ENCODE measurements at regions not wholly inside any gene's neighbourhood (a gene's known extent, or its start where the extent isn't known, plus 50 kb on each side); places are given as distances from the start of the nearest gene placed in this dataset.
A peak's percentile ranks its signal among the peaks of the same experiment; 100 is the strongest.

DNA sequence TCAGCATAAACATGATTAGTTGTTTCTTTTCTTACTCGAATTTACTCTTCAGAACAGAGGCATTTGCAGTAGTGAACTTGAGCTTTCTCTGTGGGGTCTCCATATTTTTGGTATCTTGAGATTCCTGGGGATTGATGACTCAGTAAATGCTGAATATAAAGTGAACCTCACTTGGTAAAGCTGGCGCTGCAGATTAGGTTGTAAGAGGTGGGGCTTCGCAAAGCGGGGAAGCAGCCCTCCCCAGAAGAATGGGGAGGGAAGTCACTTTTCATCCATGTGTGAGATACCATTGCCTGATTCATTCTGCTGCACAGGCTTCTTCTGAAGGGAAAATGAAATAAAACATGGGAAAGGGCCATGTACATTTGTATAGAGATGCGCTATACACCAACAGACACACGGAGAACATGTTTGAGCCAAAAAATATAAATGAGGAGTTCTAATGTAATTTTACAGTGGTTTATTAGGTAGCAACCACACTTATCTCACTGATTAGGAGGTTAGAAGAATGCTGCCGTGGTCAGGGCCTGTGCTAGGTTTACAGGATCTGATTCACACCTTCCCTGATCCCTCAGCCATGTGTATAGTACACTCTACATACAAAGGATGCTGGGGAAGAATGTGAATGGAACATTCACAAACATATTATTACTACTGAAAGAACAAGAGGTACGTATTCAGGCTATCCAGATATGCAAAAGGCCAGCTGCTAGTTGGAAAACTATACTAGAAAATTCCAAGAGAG is 63.5 kb downstream of the DNTTIP2 start:
- DNase-seq (ENCODE audit: low spot score) = no peak

DNA sequence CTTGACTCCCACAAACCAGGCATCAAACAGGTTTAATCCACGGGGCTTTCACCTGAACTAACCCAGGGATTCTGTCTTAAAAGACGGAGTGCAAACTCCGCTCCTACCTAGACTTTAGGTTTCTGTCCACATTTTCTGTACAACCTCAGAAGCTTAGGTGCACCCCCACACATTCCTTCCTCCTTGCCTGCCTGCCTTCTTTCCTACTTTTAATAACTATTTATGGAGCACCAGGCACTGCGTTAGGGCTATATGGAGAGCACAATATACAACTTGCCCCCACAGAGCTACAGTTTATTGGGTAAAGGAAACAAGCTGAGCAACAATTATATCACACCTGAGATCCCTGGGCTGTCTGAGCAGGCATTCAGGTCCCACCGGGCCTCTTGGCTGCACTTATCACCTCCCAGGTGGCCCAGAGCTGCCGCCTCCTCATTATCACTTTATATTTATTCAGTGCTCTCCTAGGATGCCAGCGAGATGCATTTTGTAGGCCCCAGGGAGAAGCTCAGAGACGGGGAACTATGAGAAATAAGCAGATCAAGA is 64.1 kb downstream of the DNTTIP2 start:
- DNase-seq (ENCODE audit: low spot score) = no peak

DNA sequence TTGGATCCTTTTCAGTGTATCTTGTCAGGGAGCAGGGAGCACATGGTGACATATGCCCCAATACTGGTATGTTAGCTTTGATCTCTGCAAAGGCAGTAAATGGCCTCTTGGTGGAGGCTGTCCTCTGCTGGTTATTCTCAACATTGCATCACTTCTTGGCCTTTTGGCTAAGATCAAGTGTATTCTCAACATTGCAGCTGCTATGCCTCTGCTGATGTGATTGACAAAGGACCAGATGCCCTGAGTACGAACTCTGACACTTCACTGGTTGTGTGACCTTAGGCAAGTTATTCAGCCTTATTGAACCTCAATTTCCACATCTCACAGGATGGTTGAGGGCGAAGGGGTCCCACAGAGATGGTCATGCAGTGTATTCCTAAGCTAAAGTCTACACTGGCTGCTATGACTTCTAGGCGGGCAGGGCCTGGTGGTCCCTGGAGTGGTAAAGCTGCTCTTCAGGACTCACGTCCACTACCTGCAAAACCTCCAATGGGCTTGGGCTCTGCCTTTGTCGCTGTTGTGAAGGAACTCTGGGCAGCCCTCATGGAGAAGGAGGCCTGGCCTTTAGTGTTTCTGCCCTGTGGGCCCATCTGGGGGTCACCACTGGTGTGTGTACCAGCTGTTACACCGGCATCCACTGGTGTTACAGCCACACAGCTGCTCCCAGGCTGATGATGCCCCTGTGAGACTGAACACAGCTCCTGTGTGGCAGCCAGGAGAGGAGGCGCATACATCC is 64.8 kb downstream of the DNTTIP2 start:
- DNase-seq (ENCODE audit: low spot score) = peak; percentile 66

DNA sequence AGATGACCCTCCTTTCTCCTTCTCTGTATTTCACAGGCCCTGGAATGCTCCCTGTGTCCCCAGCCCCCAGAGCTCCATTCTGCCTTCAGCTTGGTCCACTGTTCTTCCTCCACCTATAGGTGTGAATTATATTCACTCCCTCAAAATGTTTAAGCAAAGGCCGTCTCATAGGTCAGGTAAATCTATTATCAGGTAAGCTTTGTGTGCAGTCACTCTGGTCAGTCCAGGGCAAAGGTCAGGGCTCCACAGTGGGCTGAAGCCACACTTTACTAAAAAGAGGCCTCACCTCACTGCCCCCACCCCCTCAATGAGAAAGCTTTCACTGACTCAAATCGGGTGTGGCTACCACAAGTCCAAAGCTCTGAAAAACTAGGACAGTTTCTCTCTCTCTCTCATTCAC is 65.9 kb downstream of the DNTTIP2 start:
- DNase-seq (ENCODE audit: low spot score) = no peak

DNA sequence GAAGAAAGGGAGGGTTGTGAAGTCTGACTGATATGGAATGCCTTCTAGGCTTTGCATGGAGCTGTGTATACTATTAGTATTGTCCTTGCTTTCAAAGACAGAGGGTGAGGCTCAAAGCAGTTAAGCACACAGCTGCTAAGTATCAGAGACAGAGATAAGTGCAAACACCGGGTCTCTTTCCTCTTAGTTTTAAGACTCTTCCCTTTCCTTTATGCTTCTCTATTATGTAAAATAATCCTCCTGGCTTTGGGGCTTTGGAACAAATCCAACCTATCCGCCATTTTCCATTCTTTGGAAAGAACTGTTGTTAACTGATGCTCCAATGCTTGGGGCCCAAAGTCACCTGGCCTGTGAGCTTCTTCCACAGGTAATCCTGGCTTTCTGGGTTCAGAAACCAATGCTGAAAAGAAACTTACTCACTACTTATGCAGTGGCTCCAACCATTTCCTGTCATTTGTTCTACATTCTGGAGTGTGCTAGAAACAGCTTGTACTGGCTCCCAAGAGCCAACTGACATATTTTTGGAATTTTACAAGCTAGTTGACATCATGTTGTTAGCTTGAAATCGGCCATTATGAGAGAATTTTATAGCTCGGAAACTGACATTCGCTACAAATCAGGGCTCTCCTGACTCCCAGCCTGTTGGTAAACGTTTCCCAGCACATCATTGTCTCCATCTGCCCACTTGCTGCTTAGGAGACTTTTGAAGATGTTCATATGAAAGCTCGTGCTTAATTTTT is 67.5 kb downstream of the DNTTIP2 start:
- no peak for DNase-seq (ENCODE audit: low spot score)

DNA sequence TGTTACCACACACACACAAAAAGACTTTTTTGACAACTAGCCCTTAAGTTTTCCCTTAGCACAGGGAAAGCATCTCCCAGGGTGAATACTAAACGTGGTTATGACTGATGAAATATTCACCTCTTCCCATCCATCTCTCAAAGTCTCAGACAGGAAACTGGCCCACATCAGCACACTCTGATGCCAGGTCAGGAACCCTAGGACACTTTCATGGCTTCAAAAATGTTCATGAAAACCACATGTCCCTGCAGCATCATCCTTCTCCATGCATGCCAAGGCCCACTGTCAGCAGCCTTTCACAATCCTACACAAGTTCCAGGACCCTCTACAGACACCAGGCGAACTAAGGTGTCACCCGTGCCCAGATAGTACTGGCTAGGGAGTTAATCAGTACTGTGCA is 68.7 kb downstream of the DNTTIP2 start:
- DNase-seq (ENCODE audit: low spot score) = no peak

DNA sequence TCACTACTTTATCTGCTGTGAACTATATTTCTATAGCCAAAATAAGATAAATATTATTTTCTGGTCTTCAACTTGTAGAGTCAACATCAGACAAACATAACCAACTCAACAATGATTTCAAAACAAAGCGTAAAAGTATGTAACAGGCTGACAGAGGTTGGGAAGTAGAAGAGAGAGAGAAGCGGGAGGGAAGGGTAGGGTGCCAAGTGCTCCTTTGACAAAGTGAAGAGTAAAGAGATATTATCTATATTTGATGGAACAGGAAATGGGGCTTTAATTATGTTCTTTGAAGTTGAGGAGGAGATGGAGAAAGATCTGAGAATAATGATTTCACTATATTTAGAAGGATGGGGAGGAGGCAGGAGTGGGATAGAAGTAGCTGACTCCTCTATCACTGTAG is 70.1 kb downstream of the DNTTIP2 start:
- no peak for DNase-seq (ENCODE audit: low spot score)

DNA sequence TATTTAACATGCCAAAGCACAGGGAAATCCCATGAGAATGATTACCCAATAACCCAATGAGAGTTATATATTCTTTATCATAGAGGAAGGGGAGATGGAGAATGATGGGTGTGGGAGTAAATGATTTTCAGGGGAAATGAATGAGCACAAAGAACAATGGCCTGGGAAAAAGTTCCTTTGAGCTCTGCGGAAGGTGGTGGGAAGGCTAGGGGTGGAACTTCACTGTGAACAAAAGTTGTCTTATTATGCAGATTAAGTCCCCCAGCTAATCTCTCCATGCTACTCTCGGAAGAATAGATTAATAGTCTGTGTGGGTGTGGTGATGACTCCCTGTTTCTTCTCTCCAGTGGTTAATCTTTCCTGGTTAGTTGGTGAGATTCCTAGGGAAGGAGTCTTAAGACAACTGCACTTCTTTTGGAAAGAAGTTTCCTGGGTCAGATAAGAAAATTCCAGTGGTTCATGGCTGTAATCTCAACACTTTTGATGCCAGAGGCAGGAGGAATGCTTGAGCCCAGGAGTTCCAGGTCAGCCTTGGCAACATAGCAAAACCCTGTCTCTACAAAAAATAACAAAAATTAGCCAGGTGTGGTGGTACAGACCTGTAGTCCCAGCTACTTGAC is 71.6 kb downstream of the DNTTIP2 start:
- DNase-seq (ENCODE audit: low spot score) = no peak

DNA sequence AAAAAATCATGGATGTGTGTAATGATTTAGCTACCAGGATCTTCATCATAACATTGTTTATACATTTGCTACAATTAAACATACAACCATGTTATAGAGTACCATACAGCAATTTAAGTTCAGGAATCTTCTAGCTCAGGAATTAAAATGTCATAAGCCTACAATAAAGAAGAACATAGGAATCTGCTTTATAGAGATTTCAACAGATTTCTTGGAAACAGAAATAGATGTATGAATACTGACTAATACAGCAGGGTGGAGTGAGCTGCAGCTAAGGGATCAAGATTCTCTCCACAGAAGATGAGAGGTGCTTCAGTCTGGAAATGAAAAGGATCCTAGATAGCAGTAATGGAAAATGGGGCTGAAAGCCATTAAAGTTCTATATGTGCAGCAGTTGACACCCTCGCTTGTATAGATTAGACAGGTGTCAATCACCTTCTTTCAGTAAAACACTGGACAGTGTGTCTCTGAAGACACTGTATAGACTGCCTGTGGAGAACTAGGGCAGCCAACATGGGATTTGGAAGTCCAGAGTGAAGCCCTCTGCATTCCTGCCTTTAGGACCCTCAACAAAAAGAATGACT is 73.9 kb downstream of the DNTTIP2 start:
- DNase-seq (ENCODE audit: low spot score) = no peak

DNA sequence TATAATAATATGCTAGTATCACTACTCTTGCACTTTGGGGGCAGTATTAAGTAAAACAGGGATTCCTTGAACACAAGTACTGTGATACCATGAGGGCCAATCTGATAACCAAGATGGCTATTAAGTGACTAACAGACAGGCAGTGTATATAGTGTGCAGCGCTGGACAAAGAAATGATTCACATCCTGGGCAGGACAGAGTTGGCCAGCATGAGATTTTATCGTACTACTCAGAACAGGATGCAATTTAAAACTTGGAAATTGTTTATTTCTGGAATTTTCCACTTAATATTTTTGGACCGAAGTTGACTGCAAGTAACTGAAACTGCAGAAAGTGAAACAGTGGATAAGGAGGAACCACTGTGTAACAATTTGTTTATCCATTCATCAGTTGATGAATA is 74.6 kb downstream of the DNTTIP2 start:
- no peak for DNase-seq (ENCODE audit: low spot score)

DNA sequence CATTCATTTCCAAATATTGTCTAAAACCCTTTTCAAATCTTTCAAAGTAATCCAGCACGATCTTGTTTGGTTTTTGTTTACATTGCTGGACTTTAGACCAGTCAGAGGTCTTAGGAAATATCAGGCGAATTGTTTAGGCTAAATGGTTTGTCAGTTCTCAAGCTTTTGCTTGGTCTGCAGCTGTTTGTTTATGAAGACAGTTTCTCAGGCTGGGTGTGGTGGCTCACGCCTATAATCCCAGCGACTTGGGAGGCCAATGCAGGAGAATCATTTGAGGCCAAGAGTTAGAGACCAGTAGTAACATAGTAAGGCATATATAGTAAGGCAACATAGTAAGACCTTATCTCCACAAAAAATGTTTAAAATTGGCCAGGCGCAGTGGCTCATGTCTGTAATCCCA is 77.5 kb downstream of the DNTTIP2 start:
- DNase-seq (ENCODE audit: low spot score) = no peak

DNA sequence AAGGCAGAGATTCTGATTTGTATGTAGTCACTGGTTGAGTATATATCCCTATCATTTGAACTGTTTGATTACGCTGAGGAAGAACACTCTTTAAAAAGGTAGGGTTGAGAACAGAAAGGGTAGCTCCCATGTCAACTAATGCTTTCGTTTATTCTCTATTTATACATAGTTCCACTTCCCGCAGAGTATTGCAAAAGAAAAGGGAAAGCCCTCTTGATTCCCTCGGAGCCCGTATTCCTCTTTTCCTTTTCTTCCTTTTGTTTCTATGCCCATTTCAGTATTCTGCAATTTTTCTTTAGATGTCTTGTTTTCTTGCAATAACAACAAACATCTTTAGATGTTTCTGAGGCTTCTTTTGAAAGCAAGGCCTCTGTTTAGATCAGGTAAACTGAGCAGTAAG is 78.2 kb downstream of the DNTTIP2 start:
- no peak for DNase-seq (ENCODE audit: low spot score)

DNA sequence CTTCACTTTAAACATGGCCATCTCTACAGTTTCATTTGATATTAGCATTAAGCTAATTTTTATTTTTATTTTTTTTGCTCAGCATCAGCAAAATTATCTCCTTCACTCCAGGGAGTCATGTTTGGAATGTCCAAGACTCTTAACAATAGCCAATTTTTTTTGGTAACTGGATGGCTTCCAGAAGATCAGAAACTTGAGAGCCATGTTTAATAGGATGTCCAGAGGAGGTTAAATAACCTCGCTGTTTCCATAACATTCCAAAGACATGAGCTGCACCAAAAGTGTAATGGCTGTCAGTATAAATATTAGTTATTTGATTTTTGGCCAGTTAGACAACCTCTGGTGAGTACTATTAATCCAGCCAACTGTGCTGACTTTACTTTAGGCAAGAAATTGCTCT is 80.7 kb downstream of the DNTTIP2 start:
- DNase-seq (ENCODE audit: low spot score) = no peak

DNA sequence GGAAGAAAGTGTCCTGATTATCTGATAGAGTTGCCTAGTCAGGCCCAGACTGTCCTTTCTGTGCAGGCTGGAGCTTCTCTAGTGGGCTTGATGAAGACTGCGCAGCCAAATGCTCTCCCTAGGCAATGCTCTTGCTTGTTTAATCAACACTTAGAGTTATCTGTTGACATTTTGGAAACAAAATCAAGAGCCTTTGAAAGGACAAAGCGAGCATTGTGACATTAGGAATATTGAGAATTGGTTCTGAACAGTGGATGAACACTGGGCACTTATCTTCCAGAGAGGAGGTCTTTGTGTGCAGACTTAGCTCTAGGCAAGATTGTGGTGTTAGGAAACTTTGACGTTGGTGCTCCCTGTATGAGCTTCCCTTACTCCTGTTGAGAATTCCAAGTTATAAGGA is 94.5 kb downstream of the DNTTIP2 start:
- no peak for DNase-seq (ENCODE audit: low spot score)

DNA sequence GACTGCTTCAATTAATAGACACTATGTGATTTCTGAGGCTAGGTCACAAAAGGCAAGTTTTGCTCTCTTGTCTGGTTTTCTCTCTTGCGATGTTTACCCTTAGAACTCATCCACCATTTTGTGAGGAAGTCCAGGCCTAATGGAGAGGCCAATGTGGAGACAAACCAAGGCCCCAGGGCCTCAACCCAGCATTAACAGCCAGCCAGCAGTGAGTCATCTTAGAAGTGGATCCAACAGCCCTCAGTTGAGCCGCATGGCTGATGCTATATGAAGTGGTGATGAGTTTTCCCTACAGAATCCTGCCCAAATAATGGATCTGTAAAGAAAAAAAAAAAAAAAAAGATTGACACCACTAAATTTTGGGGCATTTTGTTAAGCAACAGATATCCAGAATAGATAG is 95.1 kb downstream of the DNTTIP2 start:
- no peak for DNase-seq (ENCODE audit: low spot score)

DNA sequence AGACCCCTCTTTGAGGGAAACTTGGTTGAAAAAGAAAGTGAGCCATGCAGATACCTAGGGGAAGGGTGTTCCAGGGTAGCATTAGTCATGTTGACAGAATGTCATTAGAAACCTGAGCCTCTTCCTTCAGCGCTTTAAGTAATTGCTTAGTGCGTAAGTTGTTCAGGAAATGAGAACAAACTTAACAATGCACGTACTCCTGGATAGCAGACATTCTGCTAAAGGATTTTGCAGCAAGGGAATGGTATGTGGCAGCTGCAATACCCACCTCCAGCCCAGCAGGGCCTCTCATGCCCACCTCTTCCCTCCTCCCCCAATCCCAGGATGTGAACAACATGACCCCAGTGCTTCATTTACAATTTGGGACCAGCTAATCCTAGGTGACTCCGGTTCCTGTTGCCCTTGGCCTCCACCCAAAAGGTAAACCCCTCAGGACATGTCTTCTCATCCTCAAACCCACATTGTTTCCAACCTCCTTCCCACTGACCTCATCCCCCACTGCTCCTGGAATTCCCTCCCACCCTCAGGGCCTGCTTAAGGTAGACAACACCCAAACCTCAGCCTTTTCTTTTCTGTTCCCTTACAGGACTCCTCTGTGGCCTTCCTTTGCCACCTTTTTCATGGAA is 98.0 kb upstream of the BCAR3 start:
- no peak for DNase-seq (ENCODE audit: low spot score)

DNA sequence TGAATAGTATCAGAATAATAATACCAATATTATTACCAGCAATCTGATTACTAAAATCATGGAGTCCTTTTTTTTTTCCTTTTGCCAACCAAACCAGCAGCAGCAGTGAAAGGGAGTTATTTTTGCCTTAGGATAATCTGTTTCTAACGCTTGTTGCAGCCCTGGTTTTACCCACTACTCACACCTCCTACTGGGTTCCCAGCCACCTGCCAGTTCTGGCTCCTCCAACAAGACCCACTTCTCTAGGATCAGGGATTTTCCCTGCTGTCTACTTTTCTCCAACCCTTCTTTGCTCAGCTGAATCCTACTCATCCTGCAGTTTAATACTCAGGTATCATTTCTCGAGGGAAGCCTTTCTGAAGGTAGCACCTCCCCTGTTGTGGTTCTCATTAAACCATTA is 96.8 kb upstream of the BCAR3 start:
- DNase-seq (ENCODE audit: low spot score) = no peak

DNA sequence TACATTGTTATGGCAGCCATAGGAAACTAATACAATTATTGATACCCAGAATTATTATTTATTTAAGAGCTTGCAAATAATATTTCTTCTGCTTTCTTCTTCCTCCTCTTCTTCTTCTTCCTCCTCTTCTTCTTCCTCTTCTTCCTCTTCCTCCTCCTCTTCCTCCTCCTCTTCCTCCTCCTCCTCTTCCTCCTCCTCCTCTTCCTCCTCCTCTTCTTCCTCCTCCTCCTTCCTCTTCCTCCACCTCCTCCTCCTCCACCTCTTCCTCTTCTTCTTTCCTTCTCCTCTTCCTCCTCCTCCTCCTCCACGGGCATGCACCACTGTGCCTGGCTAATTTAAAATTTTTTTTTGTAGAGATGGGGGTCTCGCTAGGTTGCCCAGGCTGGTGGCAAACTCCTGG is 95.6 kb upstream of the BCAR3 start:
- DNase-seq (ENCODE audit: low spot score) = no peak

DNA sequence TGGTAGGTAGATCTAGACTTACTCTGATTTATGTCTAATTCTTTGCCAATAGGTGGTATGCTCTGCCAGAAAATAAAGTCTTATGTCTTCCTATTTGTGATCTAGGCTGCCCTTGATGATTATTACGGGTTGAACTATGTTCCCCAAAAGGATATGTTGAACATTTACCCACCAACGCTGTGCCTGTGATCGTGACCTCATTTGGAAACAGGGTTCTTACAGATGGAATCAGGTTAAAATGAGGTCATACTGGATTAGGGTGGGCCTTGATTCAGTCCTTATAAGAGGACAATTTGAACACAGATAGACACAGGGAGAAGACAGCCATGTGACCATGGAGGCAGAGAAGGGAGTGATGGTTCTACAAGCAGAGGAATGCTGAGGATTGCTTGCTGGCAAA is 95.1 kb upstream of the BCAR3 start:
- no peak for DNase-seq (ENCODE audit: low spot score)

DNA sequence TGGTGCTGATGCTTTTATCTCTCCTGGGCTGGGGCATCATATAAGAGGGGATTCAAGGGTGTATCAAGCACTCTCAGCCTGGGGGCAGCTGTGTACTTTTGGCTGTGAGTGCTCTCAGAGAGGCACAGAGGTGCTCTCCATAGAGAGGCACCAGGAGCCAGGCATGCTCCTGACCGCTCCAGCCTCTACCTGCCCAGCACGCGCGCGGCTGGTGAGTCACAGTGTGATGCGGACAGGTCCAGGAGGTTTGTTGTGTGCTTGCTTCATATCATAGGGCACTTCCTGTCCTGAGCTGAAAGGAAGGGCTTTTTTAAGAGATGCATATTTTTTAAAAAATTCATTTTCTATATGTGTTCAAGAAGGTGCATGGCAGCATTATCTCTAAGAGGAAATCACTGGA is 93.6 kb upstream of the BCAR3 start:
- DNase-seq (ENCODE audit: low spot score) = no peak

DNA sequence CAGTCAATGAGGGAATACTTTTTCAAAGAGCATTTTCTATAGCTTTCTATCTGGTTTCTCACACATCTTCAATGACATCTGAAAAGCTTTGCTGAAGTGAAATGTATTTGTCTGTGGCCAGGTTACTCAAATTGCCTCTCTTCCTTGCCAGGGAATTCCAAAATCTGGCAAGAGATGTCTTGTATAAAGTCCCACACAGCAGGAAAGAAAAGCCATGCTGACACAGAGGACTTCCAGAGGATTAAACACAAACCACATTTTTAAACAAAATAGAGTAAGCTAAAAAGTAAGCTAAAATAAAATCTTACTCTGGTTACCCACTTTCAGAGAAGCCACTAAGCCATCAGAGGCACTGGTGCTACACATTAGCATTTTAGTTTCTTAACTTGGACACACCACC is 93.1 kb upstream of the BCAR3 start:
- no peak for DNase-seq (ENCODE audit: low spot score)
